ENCODE measurements at regions not wholly inside any gene's neighbourhood (a gene's known extent, or its start where the extent isn't known, plus 50 kb on each side); places are given as distances from the start of the nearest gene placed in this dataset.
A peak's percentile ranks its signal among the peaks of the same experiment; 100 is the strongest.
"Not testable (repeated sequence)": the region's sequence is repeated elsewhere in the genome, so short reads cannot be mapped to it uniquely, and the experiment has no call there.

DNA sequence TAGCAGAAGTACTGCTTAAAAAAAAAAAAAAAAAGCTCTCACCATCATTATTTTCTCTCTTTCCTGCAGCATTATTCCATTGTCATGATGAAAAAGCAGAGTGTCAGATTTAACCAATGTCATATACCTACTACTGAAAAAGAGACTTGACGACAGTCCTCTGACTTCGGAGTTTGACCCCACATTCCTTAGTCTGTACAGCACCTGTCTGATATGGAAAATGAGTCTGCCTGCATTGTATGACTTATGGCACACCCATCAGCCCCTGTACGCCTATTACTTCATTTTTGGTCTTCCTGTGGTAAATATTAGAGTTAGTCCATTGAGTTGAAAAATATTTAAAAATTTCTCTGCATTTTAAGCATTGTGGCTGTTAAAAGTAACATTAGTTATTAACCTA, 54.5 kb upstream of the NOX4 start:
- DNase-seq = no peak

DNA sequence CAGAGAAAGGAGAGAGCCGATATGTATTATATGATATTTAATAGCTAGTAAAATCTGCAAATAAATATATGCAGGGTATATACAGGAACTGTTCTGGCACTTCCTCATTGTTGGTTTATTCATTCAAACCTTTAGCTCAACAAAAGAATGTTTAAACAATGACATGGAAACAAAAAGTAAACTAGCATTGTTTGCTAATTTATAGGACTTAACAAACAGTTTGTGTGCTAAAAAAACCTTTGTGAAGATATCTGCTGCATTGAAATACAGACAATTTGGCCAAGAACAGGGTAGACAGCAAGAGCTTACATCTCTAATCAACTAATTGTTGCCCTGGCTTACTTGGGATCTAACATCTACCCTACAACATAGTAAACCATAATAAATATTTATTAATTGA, 64.6 kb upstream of the NOX4 start:
- DNase-seq = not testable (repeated sequence)

DNA sequence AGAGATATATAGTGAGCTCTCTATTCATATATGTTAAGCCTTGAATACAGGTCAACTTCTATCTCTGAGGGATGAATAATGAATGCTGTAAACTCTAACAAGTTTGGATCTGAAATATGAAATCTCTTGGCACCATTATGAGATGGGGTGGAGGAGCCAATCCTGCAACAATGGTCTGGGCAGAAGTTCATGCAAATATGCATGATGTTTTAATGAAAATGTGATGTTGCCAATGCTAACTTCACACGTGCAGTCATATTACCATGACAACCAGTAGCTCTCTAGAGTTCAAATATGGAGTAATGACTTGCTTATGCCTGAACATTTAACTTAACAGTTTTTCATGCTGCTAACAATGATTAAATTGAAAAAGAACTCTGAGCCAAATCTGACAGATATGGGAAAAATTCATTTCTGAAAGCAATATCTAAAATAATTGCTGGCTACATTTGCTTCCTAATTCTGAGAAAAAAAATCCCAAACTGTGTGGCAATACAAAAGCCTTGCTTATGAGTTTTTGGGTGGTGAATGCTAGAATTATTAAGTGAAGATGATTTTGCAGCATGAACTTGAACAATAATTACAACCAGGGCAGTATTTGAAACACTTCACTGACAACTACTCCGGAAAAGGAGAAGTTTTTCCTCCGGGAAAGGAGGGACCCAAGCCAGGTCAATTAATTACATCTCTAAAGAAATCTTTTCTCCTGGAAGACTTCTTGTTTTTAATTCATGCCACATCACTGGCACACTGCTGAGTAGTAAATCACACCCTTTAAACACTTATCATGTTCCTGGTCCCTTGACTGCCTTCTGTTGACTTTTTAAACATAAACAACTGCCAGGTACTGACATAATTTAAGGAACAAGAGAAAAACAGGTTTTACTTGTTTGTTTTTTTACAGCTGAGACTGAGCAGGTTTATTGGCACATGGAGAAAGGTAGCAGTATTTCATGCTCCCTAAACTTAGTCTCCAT, 65.8 kb upstream of the NOX4 start:
- peak in 1 of 2 experiments; percentile 9 for DNase-seq

DNA sequence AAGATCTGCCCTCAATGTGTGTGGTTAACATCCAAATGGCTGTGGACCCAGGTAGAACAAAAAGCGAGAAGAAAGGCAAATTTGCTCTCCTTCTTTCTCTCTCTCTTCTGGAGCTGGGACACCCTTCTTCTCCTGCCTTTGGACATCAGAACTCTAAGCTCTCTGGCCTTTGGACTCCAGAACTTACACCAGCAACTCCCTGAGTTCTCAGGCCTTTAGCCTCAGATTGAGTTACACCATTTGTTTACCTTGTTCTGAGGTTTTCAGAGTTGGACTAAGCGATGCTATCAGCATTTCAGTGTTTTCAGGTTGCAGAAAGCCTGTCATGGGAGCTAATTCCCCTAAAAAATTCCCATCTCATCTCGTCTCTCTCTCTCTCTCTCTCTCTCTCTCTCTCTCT, 69.4 kb upstream of the NOX4 start:
- not testable (repeated sequence) for DNase-seq

DNA sequence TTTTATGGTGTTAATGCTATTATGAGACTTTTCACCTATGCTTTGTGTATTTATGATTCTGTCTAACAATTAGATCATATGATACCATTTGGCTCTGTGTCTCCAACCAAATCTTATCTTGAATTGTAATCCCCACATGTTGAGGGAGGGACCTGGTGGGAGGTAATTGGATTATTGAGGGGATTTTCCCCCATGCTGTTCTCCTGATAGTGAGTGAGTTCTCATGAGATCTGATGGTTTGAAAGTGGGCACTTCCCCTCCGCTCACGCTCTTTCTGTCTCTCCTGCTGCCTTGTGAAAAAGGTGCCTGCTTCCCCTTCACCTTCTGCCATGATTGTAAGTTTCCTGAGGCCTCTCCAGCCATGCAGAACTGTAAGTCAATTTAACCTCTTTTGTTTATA, 71.6 kb upstream of the NOX4 start:
- DNase-seq = not testable (repeated sequence)

DNA sequence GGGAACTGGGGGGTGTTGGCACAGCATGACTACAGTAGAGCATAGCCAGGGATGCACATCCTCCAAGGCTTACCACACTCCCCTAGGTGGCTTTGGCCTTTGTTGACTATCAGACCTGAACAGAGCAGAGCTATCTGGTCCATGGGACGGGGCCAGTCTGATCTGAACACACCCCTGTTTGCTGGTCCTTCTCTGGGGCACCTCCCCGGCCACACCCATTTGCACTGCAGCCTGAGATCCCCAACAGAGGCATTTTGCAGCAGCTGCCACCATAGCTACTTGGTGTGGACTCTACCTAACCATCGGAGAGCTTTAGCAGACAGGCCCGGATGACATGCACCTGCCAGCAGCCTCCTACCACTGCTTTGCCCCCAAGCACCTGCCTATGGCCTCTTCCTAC, 75.8 kb upstream of the NOX4 start:
- DNase-seq = no peak

DNA sequence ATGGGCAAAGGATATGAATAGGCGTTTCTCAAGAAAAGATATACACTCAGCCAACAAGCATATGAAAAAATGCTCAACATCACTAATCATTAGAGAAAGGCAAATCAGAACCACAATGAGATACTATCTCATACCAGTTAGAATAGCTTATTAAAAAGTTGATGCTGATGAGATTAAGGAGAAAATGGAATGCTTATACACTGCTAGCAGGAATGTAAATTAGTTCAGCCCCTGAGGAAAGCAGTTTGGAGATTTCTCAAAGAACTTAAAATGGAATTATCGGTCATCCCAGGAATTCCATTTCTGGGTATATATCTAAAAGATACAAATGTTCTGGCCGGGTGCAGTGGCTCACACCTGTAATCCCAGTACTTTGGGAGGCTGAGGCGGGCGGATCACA, 78.2 kb upstream of the NOX4 start:
- DNase-seq = not testable (repeated sequence)

DNA sequence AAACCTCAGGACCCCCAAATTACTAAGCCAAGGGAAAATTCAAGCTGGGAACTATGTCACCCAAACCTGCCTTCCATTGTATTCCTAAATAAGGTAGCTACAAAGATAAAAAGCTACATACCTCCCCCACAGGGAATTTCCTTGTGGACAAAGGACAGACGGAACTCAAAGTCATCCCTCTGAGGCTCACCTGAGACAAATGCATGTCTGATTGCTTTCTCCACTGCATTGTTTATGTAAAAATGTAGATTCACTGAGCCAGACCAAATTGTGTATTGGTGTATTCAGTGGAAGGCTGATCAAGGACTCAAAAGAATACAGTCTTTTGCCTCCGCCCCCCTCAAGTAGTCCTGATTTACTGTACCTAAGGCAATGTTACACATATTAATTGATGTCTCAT, 80.5 kb upstream of the NOX4 start:
- DNase-seq = not testable (repeated sequence)

DNA sequence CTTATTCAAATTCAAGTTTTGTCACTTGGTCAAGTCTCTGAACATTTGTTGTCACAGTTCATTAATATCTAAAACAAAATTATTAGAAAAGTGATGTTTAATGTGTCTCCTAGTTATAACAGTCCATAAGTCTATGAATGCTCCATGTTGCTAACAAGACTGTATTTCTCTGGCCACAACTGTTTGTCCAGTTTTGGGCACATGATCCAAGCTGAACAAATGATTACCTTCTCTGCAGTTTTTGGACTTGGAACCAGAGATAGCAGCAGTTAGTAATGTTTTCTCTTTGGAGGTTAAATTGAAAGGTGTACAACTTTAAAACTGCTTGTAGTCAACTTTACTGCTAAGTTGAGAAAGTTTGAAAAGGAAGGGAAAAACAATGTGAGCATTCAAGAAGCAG, 84.7 kb upstream of the NOX4 start:
- DNase-seq = not testable (repeated sequence)

DNA sequence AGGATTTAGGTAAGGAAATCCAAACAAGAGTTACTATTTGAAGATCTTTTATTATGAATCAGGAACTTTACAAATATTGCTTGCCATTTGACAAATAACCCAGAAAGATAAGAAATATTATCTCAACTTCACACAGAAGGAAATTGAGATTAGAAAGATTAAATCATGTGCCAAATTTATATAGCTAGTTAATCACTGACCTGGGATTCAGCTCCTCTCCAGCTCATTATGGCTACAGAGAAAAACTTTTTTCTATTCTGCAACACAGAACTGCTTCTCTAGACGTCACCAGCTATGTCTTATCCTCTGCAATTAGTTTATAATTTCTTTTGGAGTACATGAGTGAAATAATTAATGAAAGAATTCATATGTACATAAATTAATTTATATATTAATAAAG, 86.3 kb upstream of the NOX4 start:
- DNase-seq = not testable (repeated sequence)

DNA sequence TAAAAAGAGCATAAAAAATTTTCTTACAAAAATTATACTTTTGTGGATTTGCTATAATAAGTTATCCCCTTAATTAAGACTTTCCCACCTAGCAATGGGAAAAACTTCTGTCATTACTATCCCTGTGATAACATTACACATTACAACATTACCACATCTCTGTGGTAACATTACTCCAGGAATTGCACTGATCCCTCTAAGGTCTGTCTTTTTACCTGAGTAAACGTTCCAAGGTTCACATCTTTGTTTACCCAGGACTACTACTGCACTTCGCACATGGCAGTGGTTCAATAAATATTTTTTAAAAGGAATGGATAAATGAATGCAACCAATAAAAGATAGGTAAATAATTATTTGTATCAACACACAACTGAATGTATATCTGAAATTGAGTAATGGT, 92.4 kb upstream of the NOX4 start:
- DNase-seq = no peak

DNA sequence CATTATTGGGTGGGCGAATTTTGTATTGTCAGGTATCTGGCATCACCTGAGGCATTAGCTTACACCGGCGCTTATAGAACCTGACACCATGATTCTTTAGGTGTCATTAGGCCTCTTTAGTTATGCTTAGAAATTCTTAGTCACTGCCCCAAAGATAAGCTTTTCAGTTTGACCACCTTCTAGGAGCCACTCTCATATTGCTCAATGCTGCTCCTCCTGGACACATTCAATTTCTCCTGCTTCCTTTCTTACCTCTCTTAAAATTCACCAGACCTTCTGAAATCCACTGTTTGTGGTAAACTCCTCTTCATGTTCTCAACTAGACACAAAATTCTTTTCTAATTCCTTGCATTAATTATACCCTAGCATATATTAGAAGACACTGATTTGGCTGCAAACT, 93.9 kb upstream of the NOX4 start:
- DNase-seq = not testable (repeated sequence)

DNA sequence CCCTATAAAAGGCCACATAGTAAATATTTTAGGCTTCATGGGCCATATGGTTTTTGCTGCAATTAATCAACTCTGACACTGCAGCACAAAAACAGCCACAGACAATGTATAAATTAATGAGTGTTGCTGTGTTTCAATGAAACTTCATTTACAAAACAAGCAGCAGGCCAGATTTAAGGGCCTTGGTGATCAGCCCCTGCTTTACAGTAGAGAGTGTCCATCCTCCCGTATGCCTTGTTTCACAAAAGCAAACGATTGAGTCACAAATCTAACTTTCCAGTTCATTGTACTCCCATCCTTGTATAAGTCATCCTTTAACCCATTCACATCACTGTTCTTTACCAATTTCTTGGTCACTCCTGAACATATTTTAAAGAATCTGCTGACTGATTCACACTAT, 94.3 kb upstream of the NOX4 start:
- DNase-seq = not testable (repeated sequence)

DNA sequence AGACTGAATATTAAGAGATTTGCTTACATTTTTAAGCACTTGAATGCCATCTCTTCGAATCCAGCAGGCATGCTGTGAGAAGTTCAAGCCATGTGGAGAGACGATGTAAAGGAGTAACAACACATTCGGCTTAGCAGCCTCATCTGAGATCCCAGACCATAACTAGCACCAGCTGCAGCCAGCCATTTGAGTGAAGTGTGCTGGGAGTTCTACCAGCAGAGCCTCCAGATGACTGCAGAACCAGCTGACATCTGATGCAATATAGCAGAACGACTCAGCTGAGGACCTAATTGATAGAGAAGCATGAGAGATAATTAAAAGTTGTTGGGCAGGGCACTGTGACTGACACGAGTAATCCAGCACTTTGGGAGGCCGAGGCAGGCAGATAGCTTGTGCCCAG, 98.2 kb upstream of the NOX4 start:
- not testable (repeated sequence) for DNase-seq

DNA sequence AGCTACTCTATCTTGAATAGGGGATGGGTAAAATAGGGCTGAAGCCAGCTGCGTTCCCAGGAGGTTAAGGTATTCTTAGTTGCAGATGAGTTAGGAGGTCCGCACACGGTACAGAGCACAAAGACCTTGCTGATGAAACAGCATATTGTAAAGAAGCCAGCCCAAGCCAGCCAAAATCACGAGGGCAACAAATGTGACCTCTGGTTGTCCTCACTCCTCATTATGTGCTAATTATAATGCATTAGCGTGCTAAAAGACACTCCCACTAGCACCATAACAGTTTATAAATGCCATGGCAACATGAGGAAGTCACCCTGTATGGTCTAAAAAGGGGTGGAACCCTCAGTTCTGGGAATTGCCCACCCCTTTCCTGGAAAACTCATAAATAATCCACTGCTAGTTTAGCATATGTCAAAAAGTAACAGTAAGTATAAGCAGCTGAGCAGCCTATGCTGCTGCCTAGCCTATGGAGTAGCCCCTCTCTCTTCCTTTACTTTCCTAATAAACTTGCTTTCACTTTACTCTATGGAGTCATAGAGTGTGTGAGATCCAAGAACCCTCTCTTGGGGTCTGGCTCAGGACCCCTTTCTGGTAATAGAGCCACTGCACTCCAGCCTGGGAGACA, 98.9 kb upstream of the NOX4 start:
- DNase-seq = not testable (repeated sequence)

DNA sequence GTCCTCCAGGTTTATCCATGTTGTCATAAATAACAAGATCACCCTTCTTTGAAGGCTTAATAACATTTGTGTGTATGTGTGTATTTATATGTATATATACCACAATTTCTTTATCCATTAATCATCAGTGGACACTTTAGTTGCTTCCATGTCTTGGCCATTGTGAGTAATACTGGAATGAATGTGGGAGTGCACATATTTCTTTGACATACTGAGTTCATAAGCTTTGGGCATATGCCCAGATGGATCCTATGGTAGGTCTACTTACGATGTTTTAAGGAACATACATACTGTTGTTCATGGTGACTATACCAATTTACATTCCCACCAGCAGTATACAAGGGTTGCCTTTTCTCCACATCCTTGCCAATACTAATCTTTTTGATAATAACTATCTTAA, 108.8 kb upstream of the TRIM77 start:
- DNase-seq = not testable (repeated sequence)

DNA sequence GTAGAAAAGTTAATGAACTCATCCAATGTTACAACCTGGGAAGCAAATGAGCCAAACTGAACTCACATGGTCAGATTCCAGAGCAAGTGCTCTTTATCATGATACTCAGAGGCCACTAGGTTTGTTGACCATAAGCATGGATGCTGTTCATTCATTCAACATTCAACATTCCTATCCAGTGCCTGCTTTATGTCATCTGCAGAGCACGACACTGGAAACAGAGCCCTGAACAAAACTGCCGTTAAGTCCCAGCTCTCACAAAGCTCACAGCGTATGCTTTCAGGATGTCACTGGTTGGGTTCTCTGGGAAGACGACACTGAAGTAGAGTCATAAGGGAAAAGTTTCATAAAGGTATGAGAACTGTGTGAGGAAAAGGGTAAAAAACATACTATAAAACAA, 105.8 kb upstream of the TRIM77 start:
- no peak for DNase-seq

DNA sequence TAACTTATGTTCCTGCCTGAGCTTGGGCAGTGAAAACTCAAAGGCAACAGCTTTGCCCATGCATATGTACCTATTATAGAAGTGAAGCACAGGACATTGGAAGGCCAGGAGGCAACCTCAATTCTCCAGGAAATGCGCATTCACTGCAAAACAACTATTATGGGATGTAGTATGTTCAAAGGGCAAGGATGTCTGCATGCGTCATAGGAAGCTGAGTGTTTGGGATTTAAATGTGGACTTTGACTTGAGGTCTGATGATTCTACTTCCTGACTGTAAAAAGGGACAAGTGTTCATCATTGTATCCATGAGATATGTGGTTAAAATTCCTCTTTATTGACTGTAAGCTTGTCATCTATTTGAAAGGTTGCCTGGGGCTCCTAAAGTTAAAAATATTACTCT, 103.3 kb upstream of the TRIM77 start:
- not testable (repeated sequence) for DNase-seq

DNA sequence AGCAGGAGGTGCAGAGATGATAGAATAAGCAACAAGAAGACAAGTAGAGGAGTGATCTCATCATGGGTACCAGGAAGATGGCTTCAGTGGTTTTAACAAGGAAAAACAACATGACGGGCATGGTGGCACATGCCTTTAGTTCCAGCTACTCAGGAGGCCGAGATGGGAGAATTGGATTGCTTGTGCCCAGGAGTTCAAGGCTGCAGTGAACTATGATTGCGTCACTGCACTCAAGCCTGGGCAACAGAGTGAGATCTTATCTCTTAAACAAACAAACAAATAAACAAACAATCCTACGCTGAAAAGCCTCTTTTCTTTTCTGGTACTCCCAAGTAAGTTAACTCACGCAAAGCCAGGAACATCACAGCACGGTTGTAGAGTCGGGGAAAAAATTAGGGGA, 102.6 kb upstream of the TRIM77 start:
- not testable (repeated sequence) for DNase-seq

DNA sequence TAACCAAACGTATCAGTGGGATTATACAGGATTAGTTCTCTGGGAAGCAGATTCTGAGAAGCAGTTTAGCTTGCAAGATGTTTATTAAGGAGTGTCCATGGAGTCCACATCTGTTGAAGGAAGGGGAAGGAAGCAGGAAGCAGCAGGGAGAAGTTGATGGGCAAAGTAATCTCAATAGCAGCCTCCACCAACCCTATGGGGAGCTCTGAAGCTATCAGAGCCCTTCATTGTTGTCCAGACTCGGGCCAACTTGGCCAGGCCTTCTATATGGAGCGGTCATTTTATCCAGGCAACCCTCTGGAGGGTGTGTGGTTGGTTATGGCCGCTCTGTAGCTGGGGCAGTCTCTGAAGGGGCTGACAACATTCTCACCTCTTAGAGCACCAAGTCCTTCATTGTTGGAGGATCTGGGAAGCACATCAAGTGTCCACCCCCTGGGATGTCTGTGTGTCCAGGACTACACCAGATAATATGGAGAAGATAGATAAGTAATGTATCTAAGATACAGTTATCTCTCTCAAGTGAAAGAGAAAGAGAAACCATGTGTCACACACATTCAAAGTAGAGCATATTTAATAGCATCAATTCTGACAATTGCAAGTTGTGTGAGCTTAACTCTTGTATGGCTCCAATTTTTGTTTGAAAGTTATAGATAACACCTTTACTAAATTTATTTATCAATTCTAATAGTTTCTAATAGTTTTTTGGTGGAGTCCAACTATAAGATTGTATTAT, 101.7 kb upstream of the TRIM77 start:
- DNase-seq = no peak

DNA sequence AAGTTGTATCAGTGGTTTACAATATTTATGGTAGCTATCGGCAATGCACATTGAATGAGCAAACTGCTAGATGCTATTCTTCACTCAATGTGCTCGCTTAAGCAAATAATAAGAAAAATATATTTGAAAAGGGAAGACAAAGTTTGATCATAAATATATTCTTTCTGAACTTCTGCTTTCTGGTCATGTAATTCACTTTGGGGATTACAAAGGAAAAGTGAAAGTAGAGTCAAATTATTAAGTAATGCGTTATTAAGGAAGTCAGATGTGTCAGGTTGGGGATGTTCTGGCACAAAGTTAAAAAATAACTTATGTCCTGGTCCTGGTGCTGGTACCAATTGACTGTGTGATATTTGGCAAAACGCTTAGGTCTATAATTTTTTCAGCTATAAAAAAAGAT, 98.0 kb upstream of the TRIM77 start:
- no peak for DNase-seq

DNA sequence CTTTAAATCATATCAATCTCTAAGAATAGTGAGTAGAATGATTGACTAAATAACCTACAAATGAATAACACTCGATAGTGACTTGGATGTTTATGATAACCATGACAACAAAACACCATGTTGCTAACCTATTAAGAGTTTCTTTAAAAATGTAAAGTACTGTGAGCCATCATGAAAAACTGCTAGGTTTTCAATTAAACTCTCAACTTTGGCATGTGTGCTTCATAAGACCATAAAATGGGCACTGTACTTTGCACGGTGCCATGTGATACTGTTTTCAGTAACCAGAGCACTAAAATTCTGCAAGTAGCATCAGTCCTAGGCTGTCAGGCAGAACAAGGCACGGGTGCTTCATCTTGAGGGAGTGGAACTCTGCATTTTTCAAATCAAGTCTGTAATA, 96.2 kb upstream of the TRIM77 start:
- no peak for DNase-seq

DNA sequence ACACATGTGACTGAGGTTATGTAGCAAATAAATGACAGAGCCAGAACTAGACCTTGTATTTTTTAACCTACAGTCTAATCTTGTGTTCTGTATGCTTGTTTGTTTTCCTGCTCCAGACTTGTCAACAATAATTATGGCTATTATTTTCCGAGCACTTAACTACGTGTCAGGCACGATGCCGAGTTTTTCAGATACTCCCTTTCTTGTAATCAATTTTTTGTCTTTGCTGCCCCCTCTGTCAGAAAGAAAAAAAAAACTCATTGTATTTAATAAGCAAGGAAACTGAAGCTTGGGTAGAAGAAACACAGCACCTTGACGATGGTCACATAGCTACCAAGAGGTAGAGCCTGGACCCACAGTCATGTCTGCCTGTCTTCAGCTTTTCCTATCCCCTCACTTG, 95.7 kb upstream of the TRIM77 start:
- not testable (repeated sequence) for DNase-seq

DNA sequence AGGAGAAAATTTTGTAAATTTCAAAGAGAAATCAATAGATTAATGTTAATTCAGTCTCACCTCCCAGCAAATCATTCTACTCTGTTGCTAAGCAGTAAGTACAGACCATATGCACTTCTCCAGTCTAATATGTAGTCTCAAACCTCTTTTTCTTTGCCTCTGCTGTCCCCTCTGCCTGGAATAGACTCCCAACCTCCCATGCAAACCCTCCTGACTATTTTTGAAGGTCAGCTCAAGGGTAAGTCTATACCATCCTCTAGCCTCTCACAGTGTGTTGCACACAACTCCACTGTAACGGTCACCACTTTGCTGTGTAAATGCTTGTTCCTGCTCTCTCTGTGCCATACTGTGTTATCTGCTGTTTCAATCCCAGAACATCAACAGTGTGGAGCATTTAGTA, 94.5 kb upstream of the TRIM77 start:
- not testable (repeated sequence) for DNase-seq
